Tongue (tissue), 1 donor: ENCODE measurements at regions not wholly inside any gene's neighbourhood (a gene's known extent, or its start where the extent isn't known, plus 50 kb on each side); places are given as distances from the start of the nearest gene placed in this dataset.
A peak's percentile ranks its signal among the peaks of the same experiment; 100 is the strongest.
"Not testable (repeated sequence)": the region's sequence is repeated elsewhere in the genome, so short reads cannot be mapped to it uniquely, and the experiment has no call there.

ENCODE experiments used
- DNase-seq: peaks from one replicate; pipeline ENCODE4 v3.0.0-alpha.2; 2015

GRCh38 chr4:92012899-92013867 is 290.6 kb upstream of the GRID2 start:
- no peak for DNase-seq

DNA sequence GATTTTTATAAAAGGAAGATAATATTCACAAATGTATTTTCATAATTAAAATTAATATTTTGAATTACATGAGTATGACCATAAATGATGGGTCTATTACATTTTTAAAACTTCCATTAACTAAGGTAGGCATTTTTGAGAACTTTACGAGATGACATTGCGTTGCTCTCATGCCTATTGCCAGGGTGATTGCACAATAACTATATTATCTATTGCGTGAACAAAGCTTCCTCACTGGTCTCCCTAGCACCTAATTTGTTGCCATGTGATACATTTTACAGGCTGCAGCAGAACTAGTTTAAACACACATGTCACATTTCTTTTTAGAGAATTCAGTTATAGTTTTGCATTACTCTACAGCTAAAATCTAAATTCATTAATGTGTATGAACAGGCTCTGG is 289.7 kb upstream of the GRID2 start:
- no peak for DNase-seq

DNA sequence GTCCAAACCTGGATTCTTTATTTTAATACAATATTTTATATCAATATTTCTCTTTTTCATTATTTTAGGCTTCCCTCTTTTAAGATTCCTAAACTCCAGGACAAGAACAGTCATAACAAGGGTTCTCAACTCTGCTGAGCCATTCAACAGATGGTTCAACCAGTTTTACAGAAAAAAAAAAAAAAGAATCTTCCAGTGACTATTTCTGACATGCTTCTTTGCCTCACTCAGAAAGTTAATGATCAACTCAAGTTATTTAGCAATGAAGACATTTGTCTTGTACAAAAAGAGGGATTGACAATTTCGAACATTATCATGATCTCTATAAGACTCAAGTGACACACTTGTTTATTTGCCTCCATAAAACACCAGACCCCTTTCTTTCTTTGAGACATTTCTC is 282.6 kb upstream of the GRID2 start:
- no peak for DNase-seq

GRCh38 chr4:92021788-92022187 is 282.0 kb upstream of the GRID2 start:
- DNase-seq, result no peak

GRCh38 chr4:92028830-92029229 is 274.9 kb upstream of the GRID2 start:
- not testable (repeated sequence) for DNase-seq

- no peak for DNase-seq
These were observed 271.9 kb upstream of the GRID2 start for GRCh38 chr4:92031825-92032224.

GRCh38 chr4:92035666-92036065 is 268.1 kb upstream of the GRID2 start:
- no peak for DNase-seq

DNA sequence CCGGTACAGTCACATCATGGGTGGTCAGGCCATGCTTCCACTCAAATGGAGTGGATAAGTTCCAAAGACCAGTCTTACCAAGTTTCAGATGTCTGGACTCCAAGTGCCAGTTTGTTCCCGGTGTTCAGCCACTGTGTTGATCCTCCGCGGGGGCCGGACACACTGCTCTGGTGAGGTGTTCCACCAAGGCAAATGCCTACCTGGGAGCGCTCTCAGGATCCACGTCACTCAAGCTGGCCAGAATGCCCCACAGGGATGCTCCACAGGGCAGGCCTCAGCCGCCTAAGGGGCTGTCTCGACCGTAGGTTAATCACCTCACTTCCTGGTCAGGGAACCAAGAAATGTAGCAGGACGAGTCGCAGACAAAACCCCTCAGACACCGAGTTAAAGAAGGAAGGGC is 258.0 kb upstream of the GRID2 start:
- no peak for DNase-seq

DNA sequence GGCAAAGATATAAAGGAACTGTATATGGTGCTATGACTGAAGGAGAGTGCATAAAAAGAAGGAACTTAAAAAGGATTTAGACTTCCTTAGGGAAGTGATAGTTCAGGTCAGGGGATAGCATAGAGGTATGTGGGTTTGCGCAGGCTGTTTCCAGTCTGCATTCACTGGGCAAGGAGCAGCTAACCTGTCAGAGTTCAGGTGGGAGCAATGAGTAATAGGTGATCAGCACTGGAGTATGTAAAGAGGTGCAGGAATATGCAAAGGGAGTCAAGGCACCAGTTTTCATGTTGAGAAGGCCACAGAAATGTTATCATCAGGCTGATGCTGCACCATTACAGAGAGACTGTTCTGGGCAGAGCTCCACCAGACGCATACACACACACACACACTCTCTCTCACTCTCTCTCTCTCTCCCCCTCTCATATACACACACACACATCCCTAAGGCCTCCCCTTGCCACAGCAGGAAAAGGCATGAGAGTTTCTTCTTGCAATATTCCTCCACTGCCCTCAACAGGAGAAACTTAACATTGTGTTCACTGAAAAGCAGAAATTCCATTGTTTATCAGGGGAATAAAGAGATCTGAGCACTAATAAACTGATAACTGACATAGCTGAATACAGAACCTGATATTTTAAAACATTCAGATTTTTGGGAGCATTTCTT is 256.4 kb upstream of the GRID2 start:
- peak; percentile 19 for DNase-seq

GRCh38 chr4:92050875-92051274 is 252.9 kb upstream of the GRID2 start:
- DNase-seq, result no peak

DNA sequence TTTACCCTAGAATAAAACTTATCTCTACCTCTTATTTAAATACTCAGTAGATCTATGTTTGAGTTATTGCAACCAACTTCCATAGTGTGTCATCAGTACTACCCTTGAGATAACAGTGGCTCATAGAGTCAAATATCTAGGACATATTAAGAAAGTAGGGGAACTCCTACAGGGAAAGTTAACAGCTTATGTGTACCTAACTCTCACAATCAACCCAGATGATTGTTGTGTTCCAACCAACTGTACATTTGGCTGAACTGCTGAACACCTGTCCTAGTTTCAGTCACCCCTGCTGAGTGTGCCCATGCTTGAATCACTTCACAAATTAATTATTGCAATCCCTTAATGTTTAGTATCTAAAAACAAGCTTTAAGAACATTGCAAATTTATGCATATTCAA is 244.2 kb upstream of the GRID2 start:
- DNase-seq, result no peak

GRCh38 chr4:92060333-92060732 is 243.4 kb upstream of the GRID2 start:
- DNase-seq, result no peak

DNA sequence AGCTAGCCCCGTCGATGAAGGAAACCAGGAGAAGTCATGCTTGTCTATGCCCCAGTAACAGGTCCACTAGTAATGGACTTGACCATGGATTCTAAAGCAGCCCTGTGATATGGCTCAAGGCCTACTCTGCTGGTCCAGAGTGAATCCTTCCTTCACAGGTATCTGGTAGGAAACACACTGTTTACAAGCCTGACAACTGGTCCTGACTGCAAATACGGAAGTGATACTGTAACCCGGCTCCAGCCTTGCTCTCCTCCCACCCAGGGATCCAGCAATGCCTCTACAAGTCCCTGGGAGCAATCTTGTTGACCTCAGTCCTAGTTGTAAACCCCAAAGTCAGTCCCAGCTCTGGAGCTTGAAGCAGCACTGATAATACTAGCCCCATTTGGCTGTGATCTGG is 239.2 kb upstream of the GRID2 start:
- DNase-seq, result no peak

GRCh38 chr4:92066485-92066884 is 237.3 kb upstream of the GRID2 start:
- DNase-seq, result no peak

DNA sequence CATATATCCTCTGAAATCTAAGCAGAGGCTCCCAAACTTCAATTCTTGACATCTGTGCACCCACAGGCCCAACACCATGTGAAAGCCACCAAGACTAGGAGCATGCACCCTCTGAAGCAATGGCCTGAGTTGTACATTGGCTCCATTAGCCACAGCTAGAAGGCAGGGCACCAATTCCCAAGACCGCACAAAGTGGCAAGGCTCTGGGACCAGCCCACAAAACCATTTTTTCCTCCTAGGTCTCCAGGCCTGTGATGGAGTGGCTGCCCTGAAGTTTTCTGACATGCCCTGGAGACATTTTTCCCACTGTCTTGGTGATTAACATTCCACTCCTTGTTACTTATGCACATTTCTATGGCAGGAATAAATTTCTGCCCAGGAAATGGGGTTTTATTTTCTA is 232.2 kb upstream of the GRID2 start:
- DNase-seq, result no peak

- DNase-seq, result no peak
These were observed 228.9 kb upstream of the GRID2 start for GRCh38 chr4:92074839-92075238.

GRCh38 chr4:92090887-92091286 is 212.9 kb upstream of the GRID2 start:
- no peak for DNase-seq

GRCh38 chr4:92091335-92091734 is 212.4 kb upstream of the GRID2 start:
- DNase-seq, result no peak

- DNase-seq, result peak; percentile 36
These were observed 203.9 kb upstream of the GRID2 start for GRCh38 chr4:92099861-92100260.

DNA sequence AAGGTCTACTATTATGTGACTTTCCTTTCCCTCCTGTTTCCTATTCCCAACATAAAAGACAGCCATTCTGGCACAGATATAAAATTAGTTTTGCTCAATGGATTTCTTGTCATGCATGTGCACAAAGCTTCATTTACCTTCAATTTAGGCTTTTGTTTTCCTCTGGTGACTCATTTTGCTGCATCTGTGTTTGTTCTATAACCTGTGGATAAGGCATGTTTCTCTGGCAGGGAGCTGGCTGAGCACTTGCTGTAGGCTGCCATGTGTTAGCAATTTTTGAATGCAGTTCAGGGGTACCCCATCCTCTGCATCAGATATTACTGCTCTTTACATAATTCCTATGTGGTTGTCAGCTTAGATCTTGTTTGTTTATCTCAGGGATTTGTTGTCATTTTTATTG is 202.8 kb upstream of the GRID2 start:
- peak; percentile 7 for DNase-seq

- DNase-seq, result peak; percentile 14
These were observed 202.0 kb upstream of the GRID2 start for GRCh38 chr4:92101737-92102172.

GRCh38 chr4:92104506-92104905 is 199.3 kb upstream of the GRID2 start:
- no peak for DNase-seq

GRCh38 chr4:92106816-92107215 is 196.9 kb upstream of the GRID2 start:
- DNase-seq, result no peak

- no peak for DNase-seq
These were observed 192.3 kb upstream of the GRID2 start for GRCh38 chr4:92111493-92111892.
